ENCODE measurements at regions not wholly inside any gene's neighbourhood (a gene's known extent, or its start where the extent isn't known, plus 50 kb on each side); places are given as distances from the start of the nearest gene placed in this dataset.
A peak's percentile ranks its signal among the peaks of the same experiment; 100 is the strongest.

DNA sequence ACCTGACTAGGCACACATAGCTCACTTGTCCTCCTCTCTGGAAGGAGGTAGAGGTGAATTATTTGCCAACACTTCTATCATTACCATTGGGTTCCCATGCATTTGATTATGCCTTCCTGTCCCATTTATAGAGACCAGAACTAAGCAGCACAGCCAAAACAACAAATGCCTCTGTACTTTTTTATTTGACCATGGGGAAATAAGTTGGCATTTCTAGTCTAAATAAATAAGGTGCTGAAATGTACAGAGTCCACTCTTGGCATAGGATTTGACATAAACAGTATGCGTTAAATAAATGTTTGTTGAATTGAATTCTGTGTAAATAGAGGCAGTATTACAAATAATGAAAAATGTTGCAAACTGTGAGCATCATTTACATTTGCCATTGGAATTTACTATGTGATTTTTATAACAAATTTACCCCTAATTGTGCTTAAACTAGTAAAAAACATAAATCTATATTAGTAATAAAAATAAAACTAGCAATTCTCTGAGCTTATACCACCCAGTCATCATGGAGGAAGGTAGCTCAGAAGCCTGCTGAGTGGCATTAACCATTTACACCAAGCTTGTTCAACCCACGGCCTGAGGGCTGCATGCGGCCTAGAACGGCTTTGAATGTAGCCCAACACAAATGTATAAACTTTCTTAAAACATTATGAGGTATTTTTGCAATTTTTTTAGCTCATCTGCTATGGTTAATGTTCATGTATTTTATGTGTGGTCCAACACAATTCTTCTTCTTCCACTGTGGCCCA is 367.8 kb downstream of the FIGN start:
- DNase-seq = no peak

DNA sequence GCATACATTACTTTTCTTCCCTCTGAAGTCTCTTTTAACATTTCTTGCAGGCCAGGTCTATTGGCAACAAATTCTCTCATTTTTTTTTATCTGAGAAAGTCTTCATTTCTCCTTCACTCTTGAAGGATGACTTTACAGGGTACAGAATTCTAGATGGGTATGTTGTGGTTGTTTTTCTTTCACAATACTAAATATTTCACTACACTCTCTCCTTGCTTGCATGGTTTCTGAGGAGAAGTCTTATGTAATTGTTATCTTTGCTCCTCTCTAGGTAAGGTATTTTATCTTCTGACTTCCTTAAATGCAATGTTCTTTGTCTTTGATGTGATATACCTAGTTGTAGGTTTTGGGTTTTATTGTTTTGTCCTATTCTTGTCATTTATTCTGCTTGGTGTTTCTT is 371.1 kb downstream of the FIGN start:
- no peak for DNase-seq

DNA sequence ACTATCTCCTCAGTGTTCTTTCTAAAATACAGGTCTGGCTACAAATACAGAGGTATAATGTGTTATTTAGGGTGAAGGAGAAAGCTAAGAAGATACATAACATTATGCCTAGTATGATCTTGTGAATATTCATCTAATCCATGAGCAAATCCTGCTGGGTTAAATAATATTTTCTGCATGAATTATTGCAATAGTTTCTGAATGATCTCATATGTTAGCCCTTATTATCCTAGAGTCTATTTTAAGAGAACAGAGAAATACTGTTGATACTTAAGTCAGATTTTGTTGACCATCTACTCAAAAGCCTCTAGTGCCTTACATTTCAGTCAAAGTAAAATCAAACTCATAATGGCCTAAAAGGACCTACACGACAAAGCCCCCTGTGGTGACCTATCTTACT is 382.3 kb downstream of the FIGN start:
- no peak for DNase-seq

DNA sequence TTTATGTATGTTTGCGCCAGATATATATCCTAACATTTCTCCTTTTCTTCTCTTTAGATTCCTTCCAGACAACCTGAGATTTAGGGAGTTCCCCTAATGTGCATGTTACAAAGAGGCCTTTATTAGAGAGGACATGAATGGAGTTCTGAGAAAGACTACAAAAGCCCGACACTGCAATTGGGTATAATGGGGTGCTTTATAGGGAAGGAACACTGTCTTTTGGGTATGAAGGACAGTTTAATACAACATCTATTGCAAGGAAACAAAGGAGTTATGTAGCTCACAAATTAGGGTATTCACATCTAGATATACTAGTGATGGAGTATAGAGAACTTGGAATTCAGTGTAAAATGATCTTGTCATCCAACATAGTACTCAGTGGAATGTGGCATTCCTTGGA is 383.8 kb downstream of the FIGN start:
- no peak for DNase-seq

DNA sequence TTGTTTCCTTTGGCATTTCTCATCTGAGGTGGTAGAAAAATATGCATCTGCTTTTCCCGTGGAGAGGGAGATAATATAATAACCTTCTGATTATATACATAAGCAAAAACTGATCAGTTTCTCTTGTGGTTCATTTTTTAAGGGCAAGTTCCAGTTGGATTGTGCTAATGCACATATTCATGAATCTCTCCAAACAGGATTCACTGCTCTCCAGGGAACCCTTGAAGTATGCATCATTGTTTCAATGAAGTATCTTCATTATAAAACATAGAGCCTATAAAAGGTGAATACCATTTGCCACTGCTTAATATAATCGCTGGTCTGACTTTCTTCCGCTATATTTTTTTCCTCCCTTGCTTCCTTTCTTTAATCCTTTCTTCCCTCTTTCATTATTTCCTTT is 384.7 kb downstream of the FIGN start:
- no peak for DNase-seq

DNA sequence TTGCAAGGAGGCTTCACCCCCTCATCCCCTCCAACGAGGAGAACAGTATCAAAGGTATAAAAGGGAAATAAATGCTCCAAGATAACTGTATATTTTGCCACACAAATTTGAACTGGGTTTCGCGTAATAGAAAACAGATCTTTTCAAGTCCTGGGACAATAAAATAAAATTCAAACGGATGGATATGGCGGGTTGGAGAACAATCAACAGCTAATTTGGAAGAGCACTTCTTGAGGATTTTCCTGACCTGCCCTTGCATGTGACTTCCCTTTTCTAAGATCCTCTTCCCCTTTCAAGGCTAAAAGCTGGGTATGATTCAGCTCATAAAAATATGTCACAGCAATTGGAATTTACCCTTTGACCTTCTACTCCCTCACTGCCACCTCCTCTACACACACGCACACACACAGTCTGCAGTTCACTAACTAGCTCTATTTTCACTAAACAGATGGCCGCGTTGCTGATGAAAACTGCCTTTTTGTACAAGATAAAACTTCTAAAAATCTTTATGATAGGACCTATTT is 386.9 kb downstream of the FIGN start:
- DNase-seq = no peak

DNA sequence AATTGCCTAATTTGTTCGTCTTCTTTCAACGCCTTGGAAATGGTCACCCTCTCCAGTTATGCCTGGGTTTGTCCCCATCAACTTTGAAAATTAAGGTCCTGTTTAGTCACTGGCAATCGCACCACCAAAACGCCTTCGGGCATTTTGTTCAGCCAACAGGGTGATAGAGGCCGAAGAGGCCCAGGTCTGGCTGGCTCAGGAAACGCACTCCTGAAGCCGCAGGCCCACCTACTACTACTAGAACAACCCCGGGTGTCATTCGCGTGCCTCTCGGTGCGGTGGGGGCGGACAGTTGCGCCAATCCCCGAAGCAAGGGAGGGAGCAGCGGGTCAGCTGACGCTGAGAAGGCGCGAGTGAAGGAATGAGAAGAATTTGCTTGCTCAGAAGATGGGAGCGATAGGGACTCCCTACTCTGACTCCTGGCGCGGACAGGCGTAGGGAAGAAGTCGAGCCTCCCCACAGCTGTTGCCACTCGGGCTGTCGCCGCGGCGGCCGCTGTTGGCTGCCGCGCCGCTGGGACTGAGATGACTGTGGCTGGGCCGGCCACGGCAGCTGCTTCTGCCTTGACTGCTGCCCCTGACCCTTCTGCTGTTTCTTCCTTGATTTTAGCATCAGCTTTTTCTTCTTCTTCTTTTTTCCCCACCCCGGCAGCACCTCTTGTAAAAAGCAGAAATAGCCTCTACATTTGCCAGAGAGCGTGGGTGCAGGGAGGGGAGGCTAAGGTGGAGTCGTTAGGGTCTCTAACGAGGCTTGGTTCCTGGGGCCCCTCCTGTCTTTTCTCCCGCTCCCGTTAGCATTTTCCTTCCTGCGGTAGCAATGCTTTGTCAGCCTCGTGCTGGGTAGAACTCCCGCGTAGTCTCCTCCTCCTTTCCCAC is 387.6 kb downstream of the FIGN start:
- no peak for DNase-seq

DNA sequence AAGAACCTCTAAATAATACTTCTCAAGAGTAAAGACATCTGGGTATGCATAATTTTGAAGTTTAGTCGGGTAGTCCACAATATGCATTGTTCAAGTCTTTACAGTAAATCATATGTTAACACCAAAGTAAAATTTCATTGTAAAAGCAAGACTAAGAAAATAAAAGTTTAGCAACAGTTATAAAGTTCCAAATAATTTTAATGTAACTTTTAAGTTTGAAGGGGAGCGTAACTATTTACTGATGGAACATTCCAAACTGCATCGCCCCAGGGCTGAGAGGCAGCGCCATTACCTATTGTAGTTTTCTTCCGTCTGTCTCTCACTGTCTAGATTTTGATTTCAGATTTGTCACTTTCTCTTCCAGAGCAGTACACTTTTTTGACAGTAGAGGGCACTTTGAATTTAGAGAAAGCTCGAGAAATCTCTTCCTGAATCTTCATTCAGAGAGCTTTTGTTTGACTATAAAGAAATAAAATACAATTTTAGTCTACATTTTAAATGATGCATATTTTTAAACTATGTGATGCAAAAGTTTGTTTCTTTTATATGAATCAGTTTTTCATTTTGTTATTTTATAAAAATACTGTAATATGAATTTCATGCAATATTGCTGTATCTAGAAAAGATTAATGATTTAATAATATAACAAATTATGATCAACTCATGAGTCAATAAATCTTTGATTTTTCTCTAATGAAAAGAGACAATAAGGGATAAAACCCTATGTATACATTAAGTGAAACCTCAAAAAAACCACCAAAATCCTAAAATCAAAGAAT is 389.8 kb downstream of the FIGN start:
- peak; percentile 45 for DNase-seq

DNA sequence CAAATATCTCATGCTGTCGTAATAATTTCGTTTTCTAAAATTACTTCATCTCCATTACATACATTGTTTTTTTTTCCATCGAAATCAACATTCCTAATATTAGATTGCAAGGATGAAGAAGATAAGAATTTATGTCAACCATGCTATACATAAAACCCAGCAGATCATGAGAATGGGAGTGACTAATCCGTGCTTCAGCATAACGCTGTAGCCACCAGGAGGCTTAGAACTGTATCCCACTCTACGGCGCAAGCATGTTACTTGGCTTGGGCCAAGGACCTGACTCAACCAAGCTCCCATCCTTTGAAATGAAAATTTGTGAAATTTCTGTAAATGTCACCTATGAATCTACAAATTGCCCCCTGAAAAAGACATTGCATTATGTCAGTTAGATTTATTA is 392.5 kb downstream of the FIGN start:
- no peak for DNase-seq

DNA sequence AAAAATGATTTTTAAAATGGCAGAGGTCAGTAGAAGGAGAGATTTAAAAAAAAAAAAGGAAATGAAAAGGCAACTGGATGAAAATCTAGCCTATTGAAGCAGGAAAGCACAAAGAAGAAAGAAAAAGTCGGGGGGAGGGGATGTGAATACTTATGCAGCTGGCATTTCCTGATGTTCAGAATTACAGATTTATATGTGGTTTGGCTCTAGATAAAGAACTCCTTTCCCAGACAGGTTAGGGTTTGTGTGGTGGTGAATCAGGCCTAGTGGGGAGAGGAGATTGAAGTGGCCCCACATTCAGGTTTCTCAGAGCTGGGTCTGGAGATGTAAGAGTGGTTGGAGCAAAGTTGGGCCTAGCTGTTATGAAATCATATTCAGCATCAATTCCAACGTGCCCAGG is 394.4 kb downstream of the FIGN start:
- no peak for DNase-seq

DNA sequence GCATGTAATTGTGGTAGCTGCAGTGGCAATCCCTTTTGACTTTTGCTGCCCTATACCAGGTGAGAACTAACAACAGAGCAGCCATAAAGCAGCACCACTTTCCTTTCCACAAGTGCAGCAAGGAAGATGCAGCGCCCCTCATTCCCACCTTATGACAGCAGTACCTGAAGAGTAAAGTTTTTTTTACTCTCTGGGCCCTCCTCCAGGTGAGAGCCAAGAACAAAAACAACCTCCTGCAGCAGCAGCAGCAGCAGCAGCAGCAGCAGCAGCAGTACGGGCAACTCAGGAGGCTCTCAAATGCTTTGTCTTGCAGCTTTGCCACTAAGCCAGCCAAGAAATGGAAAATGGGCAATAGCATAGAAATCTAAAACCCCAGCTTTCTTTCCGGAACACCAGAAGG is 397.5 kb downstream of the FIGN start:
- no peak for DNase-seq

DNA sequence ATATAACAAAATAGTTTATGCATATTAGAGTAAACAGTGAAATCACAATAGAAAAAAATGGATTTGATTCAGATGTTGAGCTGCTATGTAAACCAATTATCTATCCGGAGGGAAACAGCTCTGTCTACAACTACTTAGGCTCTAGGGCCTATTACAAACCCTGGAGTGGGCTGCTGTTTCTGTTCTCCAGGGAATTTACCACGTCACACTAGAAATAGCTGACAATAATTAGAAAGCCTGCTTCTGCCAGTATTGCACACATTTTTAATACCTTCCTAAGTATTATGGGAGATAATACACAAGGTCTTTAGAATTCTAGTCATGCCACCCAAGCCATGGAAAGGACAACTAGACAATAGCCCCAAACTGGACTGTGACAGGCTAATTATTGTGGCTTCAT is 411.1 kb downstream of the FIGN start:
- DNase-seq = no peak

DNA sequence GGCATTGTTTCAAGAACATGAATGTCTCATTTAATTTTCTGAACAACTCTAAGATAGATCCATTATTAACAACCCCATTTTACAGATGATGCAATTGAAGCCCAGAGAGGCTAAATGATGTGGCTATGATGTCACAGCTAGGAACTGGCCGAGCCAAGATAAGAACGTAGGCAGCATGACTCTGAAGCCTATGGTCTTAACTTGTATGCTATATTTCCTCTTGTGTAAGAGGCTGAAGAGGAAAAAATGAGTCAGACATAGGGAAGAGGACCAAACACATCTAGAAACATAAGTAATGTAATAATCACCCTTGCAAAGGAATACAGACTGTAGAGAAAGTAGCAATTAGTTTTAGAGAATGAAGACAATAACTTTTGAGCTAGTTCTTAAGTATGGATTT is 416.8 kb downstream of the FIGN start:
- no peak for DNase-seq

DNA sequence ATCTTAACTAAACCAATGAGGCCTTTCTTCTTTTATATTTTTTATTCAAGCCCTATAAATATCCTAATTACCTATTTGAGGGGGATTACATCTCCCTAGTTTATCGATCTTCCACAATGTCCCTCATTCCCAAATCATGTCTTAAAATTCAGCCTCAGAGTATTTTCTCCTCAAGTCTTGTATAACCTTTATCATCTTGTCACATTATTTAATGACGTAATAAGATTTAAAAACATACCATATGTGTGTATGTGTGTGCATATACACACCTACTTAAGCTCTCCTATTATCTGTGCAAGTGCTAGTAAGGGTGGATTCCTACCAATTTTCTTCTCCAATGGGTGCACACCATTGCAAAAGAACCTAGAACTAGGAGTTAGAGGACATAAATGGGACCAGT is 421.1 kb downstream of the FIGN start:
- DNase-seq = no peak

DNA sequence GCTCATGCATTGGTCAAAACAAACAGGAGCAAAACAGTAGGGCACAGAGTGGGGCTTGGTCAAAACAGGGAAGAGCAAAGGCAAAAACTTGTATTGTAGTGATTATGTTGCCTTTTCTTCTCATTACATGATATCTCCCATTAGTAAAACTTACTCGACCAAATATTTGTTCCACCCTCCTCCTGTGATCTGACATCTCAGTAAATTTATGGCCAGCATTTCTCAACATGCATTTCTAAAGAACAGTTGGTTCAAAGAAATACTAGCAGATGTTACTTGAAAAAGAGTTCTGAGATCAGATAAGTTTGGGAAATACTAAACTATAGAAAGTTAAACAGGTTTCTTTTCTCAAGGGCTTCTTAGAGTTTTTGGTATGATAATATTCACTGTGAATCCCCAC is 423.1 kb downstream of the FIGN start:
- no peak for DNase-seq

DNA sequence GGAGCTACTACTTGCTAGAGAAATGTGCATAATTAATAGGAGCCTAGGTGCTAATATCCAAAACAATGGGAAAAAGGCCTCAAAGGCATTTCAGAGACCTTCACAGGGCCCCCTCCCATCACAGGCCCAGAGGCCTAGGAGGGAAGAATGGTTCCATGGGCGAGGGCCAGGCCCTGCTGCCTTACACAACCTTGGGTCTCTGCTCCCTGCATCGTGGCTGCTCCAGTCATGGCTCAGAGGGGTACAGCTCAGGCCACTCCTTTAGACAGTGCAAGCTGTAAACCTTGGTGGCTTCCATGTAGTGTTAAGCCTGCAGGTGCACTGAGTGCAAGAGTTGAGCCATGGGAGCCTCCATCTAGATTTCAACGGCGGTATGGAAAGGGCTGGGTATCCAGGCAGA is 429.2 kb downstream of the FIGN start:
- DNase-seq = no peak

DNA sequence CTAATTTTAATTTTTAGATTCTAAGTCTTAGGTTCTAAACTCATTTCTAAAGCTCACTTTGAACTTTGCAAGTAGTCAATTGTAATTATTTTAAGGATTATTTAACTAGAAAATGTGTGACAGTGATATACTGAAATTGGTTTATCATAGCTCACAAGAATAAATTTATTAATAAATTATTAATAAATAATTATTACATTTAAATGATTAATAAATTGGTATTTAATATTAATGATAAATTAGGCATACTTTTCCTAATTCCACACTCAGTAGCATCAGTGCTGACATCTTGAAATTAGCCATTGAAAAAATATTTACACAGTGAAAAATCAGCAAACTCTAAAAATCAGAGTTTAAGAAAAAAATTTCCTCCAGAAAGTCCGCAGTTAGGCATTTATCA is 433.7 kb downstream of the FIGN start:
- DNase-seq = no peak

DNA sequence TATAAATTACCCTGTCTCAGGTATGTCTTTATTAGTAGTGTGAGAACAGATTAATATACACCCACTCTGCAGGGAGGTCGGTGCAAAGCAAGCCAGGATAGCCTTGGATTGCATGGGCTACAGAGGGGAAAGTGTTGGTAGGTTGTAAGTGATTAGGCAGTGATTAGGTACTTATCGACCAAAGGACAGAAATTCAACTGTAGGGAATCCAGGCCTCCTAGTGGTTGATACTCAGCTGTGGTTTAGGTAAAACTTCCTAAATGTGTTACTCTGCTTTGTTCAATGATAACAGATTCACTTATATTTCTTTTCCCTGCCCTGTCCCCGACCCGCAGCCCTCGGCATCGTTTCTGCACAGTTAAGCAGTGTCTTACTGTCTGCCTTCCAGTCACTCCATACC is 444.0 kb downstream of the FIGN start:
- DNase-seq = no peak

DNA sequence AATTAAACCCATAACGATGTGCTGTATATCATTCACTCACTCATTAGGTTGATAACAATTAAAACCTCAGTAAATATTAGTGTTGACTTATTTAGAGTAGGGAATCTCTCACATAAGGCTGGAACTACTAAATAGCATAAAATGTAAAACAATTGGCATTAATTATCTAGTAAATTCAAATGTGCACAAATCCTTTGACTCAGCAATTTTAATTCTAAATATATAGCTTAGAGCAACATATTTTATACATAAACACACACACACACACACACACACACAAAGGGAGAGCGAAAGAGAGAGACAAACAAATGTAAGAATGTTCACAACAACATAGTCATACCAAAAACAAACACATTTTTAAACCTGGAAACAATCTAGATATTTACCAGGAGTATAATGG is 443.1 kb upstream of the KCNH7 start:
- DNase-seq = no peak

DNA sequence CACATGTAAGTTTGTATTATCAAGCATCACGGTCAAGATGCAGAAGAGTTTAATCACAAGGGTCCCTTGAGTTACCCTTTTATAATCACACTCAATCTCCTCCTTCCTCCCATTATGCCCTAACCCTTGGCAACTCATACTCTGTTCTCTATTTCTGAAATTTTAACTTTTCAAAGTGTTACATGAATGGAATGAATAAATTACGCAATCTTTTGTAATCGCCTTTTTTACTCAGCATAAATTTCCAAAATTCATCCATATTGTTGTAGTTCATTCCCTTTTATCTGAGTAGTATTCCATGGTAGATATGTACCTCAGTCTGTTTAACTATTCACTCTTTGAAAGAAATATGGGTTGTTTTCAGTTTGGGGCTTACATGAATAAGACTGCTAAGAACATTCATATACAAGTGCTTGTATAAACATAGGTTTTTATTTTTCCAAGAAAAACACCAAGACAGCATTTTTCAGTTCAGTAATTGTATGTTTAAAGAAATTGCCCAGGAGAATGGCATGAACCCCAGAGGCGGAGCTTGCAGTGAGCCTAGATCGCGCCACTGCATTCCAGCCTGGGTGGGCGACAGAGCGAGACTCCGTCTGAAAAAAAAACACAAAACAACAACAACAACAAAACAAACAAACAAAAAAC is 430.9 kb upstream of the KCNH7 start:
- no peak for DNase-seq

DNA sequence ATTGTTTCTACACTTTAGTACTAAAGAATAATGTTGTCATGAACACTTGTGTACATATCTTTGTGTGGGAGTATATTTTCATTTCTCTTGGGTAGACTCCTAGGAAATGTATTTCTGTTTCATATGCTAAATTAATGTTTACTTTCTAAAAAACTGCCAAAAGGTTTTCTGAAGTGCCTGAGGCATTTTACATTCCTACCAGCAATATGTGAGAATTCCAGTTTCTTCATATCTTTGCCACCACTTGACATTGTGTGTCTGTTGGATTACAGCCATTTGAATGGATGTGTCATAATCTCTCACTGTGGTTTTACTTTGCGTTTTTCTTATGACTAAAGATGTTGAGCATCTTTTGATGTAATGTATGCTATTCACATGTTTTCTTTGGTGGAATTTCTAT is 428.2 kb upstream of the KCNH7 start:
- DNase-seq = no peak

DNA sequence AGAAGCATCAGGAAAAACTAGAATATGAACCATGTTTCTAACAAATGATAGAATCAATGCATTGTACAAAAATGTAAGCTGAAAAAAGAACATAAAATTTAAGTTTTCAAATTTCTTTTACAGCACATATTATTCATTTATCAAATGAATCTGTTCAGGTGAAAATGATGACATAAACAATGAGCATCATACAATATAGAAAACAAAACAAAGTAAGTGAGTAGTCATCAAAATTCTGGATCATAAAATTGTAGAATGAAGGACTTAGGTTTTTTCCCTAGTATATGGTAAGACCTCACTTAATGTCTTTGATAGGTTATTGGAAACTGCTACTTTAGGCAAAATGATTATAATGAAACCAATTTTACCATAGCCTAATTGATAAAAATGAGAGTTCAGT is 427.0 kb upstream of the KCNH7 start:
- no peak for DNase-seq

DNA sequence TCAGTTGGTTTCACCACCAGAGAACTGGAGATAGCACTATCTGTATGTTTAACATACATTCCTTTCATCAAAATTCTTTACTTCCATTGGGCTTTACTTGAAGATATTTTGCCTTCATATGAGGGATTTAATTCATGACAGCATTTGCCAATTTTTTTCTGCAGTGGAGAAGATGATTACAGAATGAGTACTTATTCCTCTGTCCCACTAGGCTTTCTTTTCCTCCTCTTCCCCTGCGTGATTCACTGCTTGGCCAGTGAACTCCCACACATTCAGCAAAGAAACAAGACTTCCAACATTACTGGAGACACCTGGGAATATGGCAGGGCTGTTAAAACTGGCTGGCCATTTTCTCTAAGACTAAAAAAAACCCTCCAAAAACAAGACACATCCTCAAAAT is 425.8 kb upstream of the KCNH7 start:
- no peak for DNase-seq

Measured in RPMI8226 (cell line).